Endodermal cell (in vitro differentiated cells): ENCODE measurements at regions not wholly inside any gene's neighbourhood (a gene's known extent, or its start where the extent isn't known, plus 50 kb on each side); places are given as distances from the start of the nearest gene placed in this dataset.
"Not testable (repeated sequence)": the region's sequence is repeated elsewhere in the genome, so short reads cannot be mapped to it uniquely, and the experiment has no call there.

Source experiments
- DNase-seq: peaks from one replicate; pipeline ENCODE4 v3.0.0-alpha.2; 2017
- H3K27ac ChIP-seq: 2 replicates; pipeline ENCODE4 v1.5.1; 2013; ENCODE audit warnings: mild to moderate bottlenecking, low read depth, low read length, moderate library complexity
- H3K27me3 ChIP-seq: 2 replicates; pipeline ENCODE4 v1.6.1; 2013; ENCODE audit warnings: mild to moderate bottlenecking, low read length, moderate library complexity; ENCODE audit not compliant: insufficient read depth, control insufficient read depth, poor library complexity, severe bottlenecking
- H3K36me3 ChIP-seq: 2 replicates; pipeline ENCODE4 v1.7.0; 2013; ENCODE audit warnings: mild to moderate bottlenecking, low read length, moderate library complexity; ENCODE audit not compliant: control insufficient read depth, insufficient read depth
- H3K4me1 ChIP-seq: one replicate; pipeline ENCODE4 v1.7.0; 2013; ENCODE audit warnings: low read length; ENCODE audit not compliant: control insufficient read depth, insufficient read depth
- H3K4me3 ChIP-seq: 2 replicates; pipeline ENCODE4 v1.5.1; 2013; ENCODE audit warnings: mild to moderate bottlenecking, low read length, moderate library complexity
- H3K9ac ChIP-seq: 2 replicates; pipeline ENCODE4 v1.6.1; 2013; ENCODE audit warnings: mild to moderate bottlenecking, low read length, moderate library complexity; ENCODE audit not compliant: poor library complexity, severe bottlenecking; ENCODE audit errors: extremely low read depth
- H3K9me3 ChIP-seq: 2 replicates; pipeline ENCODE4 v1.6.1; 2013; ENCODE audit warnings: mild to moderate bottlenecking, low read length, moderate library complexity; ENCODE audit not compliant: control insufficient read depth
- H3K27ac Mint-ChIP-seq: 2 replicates; pipeline ENCODE4 v1.8.0; 2020; ENCODE audit warnings: mixed read lengths
- H3K27me3 Mint-ChIP-seq: 2 replicates; pipeline ENCODE4 v1.8.0; 2021; ENCODE audit warnings: mild to moderate bottlenecking, mixed read lengths; ENCODE audit not compliant: insufficient read depth
- H3K36me3 Mint-ChIP-seq: 2 replicates; pipeline ENCODE4 v1.8.0; 2020; ENCODE audit warnings: low read depth, mixed read lengths
- H3K4me1 Mint-ChIP-seq: 2 replicates; pipeline ENCODE4 v1.8.0; 2020; ENCODE audit warnings: mixed read lengths
- H3K4me3 Mint-ChIP-seq: 2 replicates; pipeline ENCODE4 v1.8.0; 2020; ENCODE audit warnings: mild to moderate bottlenecking, moderate library complexity, mixed read lengths
- H3K9me3 Mint-ChIP-seq: 2 replicates; pipeline ENCODE4 v1.8.0; 2020; ENCODE audit warnings: mild to moderate bottlenecking, mixed read lengths
- CTCF ChIP-seq: fragments of 200-600 bp; sonication (generic); conservative IDR thresholded peaks from 2 replicates; pipeline ENCODE4 v1.5.0; 2021; ENCODE audit warnings: antibody characterized with exemption, mild to moderate bottlenecking
- WGBS, 2 experiments: methylation state at CpG; one replicate each; pipeline versions ENCODE4 v1.1.5 to v1.1.7; 2013; ENCODE audit warnings: missing lambda C conversion rate in 2 of 2, mixed read lengths in 1 of 2; ENCODE audit not compliant: insufficient coverage in 1 of 2, insufficient read length in 1 of 2; 5-methylcytosine and 5-hydroxymethylcytosine counted together

GRCh38 chr12:74250891-74251290 lies 286.7 kb upstream of the ATXN7L3B start:
- Mint-ChIP-seq H3K27ac (no peak overlapping the region), H3K36me3 (peaks cover 2% of the 10 kb centered on the region), H3K4me1 (no peaks in the 10 kb centered on the region), H3K27me3 (no peaks in the 10 kb centered on the region), H3K9me3 (peaks cover 22% of the 10 kb centered on the region), H3K4me3 (no peak overlapping the region)
- TF ChIP-seq CTCF, result no peak
- WGBS, 2 experiments, result 80% methylated on average over 1 of the region's 1 CpG; no CpG with 5 or more reads in 1 of the 2 experiments
- H3K4me1 ChIP-seq, result no peaks in the 10 kb centered on the region
- DNase-seq, result no peak
- no peak overlapping the region for H3K9ac ChIP-seq
- peaks cover 12% of the 10 kb centered on the region for H3K9me3 ChIP-seq
- H3K4me3 ChIP-seq, result no peak overlapping the region
- no peaks in the 10 kb centered on the region for H3K36me3 ChIP-seq
- no peak overlapping the region for H3K27ac ChIP-seq
- no peaks in the 10 kb centered on the region for H3K27me3 ChIP-seq

GRCh38 chr12:74253826-74254225 lies 283.8 kb upstream of the ATXN7L3B start:
- not testable (repeated sequence) for H3K4me3 Mint-ChIP-seq, H3K4me3 ChIP-seq, H3K27ac ChIP-seq, H3K27me3 ChIP-seq, H3K27me3 Mint-ChIP-seq, H3K36me3 Mint-ChIP-seq, H3K4me1 Mint-ChIP-seq, H3K4me1 ChIP-seq, H3K27ac Mint-ChIP-seq, H3K36me3 ChIP-seq, H3K9ac ChIP-seq
- 90 to 93% methylated on average over 2 to 4 of the region's 4 CpGs for WGBS, 2 experiments
- peak; percentile 55 for DNase-seq
- H3K9me3 Mint-ChIP-seq, result peaks cover 17% of the 10 kb centered on the region
- peaks cover 12% of the 10 kb centered on the region for H3K9me3 ChIP-seq

- Histone ChIP-seq H3K27ac (no peak overlapping the region), H3K9ac (no peak overlapping the region), H3K4me3 (no peak overlapping the region), H3K4me1 (no peaks in the 10 kb centered on the region), H3K9me3 (peaks cover 12% of the 10 kb centered on the region), H3K27me3 (no peaks in the 10 kb centered on the region), H3K36me3 (no peaks in the 10 kb centered on the region)
- Mint-ChIP-seq H3K27me3 (no peaks in the 10 kb centered on the region), H3K9me3 (peaks cover 18% of the 10 kb centered on the region), H3K27ac (no peak overlapping the region), H3K36me3 (peaks cover 2% of the 10 kb centered on the region), H3K4me3 (no peak overlapping the region), H3K4me1 (no peaks in the 10 kb centered on the region)
- DNase-seq, result no peak
- TF ChIP-seq CTCF, result no peak
Measured at GRCh38 chr12:74254784-74255183, 282.9 kb upstream of the ATXN7L3B start.

GRCh38 chr12:74259199-74259598 lies 278.4 kb upstream of the ATXN7L3B start:
- DNase-seq, result no peak
- Mint-ChIP-seq H3K4me1 (peaks cover 6% of the 10 kb centered on the region), H3K9me3 (peaks cover 13% of the 10 kb centered on the region), H3K27ac (no peak overlapping the region), H3K27me3 (no peaks in the 10 kb centered on the region), H3K4me3 (no peak overlapping the region), H3K36me3 (peaks cover under 1% of the 10 kb centered on the region)
- Histone ChIP-seq H3K27ac (no peak overlapping the region), H3K4me1 (no peaks in the 10 kb centered on the region), H3K4me3 (no peak overlapping the region), H3K36me3 (no peaks in the 10 kb centered on the region), H3K27me3 (no peaks in the 10 kb centered on the region), H3K9me3 (no peaks in the 10 kb centered on the region), H3K9ac (no peak overlapping the region)
- no peak for TF ChIP-seq CTCF
- WGBS, 2 experiments, result 80% methylated on average over 1 of the region's 1 CpG; no CpG with 5 or more reads in 1 of the 2 experiments
